ENCODE measurements at regions not wholly inside any gene's neighbourhood (a gene's known extent, or its start where the extent isn't known, plus 50 kb on each side); places are given as distances from the start of the nearest gene placed in this dataset.

DNA sequence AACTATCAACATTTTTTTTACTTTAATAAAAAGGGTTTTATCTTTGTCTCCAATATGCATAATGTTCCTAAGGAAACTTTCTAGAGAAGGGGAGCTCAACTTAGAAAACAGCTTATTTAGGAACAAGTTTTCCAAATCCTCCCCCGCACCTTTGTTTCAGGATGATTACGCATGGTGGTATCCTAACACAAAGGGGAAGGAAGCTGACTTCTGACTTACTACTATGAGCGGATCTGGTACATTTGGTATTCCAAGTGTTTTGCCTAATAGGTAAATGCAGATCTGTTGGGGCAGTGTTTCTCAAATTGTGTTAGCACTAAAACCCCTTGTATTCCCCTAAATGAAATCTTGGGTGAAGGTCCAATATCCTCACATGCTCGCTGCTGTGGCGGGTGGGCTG, 229.3 kb upstream of the KLF14 start:
- DNase-seq (ENCODE audit: low read depth) = no peak

DNA sequence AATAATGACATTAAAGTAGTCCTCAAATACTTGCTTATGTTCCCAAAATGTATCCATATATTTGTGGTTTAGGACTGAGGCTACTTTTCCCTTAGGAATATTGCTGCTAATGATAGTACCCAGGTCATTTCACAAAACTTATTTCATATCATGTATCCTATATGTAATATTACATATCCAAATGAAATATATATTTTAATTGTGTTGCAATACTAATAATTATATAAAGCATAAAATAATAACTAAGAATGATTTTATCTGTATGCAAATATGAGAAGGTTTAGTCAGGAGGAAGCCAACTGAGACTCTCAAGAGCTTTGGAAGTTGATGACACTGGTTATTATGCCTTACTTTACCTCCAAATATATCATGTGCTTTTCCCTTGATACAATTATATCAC, 231.5 kb upstream of the KLF14 start:
- DNase-seq (ENCODE audit: low read depth) = no peak

DNA sequence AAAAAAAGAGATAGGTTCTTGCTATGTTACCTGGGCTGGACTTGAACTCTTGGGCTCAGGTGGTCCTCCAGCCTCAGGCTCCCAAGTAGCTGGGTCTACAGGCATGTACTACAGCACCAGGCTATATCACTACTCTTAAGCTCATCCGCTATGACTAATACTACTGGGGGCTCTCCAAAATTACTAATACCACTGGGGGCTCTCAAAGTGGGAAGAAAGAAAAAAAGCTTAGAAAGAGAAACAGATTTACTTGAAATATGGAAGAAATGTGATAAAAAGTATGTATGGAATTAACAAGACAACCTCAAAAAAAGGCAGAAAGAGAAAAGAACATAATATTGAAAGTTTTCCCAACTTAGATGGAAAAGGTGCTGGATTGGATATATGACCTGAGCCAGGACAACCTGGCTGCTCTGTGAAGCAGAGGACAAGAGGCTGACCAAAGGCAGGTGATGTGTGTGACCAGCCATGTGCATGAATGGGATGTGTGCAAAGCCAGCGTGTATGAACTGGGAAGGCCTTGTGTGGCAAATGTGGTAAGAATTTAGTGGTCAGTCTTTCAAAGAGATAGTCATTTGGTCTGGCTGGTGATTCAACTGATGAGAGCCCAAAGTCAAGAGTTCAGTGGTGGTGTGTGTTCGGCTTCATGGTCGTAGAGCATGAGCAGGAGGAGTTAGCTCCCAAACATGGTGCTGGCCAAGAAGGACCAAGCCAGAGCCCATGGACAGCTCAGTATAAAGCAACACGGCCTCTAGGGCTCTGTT, 232.4 kb upstream of the KLF14 start:
- peak; percentile 88 for DNase-seq (ENCODE audit: low read depth)

DNA sequence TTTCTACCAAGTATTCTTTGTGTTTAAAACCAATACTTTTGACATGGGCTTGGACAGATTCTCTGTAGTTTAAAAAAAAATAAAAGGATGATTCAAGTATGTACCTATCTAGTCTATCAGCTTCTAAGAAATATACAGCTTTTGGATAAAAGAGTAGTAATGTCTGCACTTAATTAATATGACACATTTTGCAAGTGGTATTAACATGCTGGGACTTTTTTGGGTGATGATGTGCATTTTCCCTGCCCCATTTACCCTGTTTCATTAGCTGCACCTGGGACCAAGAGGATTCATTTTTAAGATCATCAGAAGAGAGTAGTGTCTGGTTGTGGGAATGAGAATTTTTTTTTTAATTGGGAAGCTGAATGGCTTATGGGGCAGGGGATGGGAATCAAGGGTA, 236.2 kb upstream of the KLF14 start:
- DNase-seq (ENCODE audit: low read depth) = no peak

DNA sequence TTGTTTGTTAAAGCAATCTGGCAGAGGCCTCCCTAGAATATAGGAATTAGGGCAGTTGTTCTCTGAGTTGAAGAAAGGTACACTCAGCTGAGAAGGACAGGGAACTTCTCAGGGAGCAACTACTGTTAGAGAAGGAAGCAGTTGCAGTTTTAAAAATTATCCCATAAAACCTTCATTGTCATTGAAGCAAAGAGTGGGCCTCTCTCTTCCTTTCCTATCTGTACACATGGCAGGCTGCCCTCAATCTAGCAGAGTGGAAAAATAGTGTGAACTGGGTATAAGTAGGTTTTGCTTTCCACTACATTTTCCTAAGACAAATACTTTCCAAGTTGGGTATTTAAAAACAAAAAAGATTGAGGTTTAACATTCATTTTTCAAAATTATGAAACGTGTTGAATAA, 236.7 kb upstream of the KLF14 start:
- DNase-seq (ENCODE audit: low read depth) = no peak

DNA sequence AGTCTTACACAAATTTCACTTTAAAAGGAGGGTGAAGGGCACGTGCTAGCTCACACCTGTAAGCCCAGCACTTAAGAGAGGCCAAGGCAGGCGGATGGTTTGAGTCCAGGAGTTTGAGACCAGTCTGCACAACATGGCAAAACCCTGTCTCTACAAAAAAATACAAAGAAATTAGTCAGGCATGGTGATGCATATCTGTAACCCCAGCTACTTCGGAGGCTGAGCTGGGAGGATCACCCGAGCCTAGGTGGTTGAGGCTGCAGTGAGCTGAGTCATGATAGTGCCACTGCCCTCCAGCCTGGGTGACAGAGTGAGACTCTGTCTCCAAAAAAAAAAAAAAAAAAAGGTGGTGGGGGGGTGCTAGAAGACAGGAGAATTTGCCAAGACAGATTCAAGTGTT, 237.3 kb upstream of the KLF14 start:
- DNase-seq (ENCODE audit: low read depth) = no peak

DNA sequence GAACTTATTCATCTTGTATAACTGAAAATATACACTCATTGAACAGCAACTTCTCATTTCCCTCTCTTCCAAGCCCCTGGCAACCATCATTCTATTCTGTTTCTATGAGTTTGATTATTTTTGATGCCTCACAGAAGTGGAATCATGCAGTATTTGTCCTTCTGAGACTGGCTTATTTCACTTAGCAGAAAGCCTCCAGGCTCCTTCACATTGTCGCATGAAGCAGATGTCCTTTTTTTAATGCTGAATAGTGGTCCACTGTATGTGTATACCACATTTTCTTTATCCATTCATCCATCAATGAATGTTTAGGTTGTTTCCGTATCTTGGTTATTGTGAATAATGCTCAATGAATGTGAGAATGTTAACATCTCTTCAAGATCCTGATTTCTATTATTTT, 238.2 kb upstream of the KLF14 start:
- no peak for DNase-seq (ENCODE audit: low read depth)

DNA sequence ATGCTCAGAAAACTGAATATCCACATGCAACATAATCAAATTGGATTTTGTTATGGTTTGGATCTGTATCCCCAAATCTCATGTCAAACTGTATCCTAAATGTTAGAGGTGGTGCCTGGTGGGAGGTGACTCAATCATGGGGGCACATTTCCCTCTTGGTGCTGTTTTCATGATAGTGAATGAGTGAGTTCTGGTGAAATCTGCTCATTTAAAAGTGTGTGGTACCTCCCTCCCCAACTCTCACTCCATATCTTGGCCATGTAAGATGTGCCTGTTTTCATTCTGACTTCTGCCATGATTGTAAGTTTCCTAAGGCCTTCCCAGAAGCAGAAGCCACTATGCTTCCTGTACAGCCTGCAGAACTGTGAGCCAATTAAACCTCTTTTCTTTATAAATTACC, 239.6 kb upstream of the KLF14 start:
- no peak for DNase-seq (ENCODE audit: low read depth)

DNA sequence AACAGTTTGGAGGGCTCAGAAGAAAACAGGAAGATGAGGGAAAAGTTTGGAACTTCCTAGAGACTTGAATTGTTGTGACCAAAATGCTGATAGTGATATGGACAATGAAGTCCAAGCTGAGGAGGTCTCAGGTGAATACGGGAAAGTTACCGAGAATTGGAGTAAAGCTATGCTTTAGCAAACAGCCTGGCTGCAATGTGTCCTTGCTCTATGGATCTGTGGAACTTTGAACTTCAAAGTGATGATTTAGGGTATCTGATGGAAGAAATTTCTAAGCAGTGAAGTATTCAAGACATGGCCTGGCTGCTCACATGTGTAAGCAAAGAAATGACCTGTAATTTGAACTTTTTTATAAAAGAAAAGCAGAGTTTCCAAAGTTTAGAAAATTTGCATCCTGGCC, 240.2 kb upstream of the KLF14 start:
- no peak for DNase-seq (ENCODE audit: low read depth)

DNA sequence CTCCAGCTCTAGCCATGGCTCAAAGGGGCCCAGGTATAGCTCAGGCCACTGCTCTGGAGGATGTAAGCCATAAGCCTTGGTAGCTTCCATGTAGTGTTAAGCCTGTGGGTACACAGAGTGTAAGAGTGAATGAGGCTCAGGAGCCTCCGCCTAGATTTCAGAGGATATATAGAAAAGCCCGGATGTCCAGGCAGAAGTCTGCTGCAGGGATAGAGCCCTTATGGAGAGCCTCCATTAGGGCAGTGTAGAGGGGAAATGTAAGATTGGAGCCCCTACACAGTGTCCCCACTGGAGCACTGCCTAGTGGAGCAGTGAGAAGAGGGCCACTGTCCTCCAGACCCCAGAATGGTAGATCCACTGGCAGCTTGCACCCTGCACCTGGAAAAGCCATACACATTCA, 240.8 kb upstream of the KLF14 start:
- DNase-seq (ENCODE audit: low read depth) = no peak

DNA sequence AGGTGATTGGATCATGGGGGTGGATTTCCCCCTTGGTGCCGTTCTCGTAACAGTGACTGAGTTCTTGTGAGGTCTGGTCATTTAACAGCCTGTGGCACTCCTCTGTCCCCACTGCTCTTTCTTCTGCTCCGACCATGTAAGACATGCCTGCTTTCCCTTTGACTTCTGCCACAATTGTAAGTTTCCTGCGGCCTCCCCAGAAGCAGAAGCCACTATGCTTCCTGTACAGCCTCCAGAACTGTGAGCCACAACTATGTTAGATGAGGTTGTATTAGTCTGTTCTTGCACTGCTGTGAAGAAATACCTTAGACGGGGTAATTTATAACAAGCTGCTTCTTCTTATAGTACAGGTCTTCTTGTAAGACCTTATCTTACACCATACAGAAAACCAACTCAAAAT, 241.7 kb upstream of the KLF14 start:
- DNase-seq (ENCODE audit: low read depth) = no peak

DNA sequence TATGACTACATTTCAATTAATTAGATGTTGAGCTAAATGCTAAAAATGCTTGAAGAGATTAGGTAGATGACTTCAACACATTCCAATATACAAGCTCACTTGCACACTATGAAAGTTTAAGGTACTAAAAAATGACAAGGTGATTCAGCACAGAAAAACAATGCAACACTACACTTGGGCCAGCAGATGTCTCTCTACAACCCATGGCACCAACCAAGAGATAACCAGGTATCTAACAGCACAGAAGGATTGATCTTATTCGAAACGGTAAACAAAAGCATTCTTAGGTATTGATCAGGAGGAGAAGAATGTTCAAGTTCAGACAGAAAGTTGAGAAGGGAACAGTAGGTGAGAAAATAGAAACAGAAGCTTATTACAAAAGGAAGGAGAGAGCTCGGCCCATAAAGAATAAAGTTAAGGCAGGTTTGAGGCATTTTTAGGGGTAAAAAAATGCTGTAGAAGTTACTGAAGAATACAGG, 248.2 kb upstream of the KLF14 start:
- peak; percentile 81 for DNase-seq (ENCODE audit: low read depth)

DNA sequence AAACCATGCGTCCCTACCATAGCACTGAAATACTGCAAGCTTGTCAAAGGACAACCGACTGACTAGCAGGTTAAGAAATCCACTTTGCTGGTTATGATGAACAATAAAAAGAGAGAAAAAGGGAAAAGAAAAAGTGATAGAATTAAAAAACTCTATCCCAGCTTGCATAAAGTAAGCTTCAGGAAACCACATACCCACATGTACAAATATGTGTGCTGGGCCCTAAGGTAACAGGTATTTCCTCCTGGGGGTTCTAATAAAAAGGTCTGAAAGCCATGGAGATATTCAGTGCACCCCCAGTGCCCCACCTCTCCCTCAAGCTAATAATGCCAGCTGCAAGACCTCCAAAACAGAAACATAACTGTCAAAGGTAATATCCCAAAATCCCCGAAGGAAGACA, 248.6 kb upstream of the KLF14 start:
- DNase-seq (ENCODE audit: low read depth) = no peak

DNA sequence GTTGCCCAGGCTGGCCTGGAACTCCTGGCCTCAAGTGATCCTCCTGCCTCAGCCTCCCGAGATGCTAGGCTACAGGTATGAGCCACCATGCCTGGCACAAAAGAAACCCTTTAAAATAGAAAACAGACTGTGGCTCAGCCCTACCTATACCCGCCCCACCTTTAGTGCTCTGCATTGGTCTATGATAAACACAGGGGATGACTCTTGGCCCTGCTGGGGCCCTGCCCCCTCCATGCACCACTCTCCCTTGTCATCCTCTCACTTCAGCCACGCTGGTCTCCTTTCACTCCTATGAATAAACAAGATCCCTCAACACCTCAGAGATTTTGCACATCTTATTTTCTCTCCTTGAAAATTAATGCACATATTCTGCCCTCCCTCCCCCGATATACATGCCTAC, 251.4 kb upstream of the KLF14 start:
- no peak for DNase-seq (ENCODE audit: low read depth)

DNA sequence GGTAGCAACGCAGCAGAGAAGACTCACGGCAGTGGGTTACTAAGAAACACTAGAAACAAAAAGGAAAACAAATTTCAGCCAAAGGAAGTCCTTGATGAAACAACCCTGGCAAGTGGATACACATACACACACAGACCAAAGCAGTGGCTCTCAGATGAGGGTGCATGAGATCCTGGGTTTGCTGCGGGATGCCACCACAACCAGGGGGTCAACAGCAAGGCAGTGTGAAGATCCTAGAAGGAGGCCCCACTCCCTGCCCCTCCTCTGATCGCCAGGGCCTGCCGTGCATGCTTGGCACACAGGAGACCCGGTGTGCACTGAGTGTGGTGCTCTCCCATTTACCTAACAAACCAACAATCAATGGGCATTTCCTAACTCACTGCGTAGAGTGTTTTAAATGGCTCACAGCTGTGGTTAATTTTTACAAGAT, 252.3 kb upstream of the KLF14 start:
- DNase-seq (ENCODE audit: low read depth) = peak; percentile 45

DNA sequence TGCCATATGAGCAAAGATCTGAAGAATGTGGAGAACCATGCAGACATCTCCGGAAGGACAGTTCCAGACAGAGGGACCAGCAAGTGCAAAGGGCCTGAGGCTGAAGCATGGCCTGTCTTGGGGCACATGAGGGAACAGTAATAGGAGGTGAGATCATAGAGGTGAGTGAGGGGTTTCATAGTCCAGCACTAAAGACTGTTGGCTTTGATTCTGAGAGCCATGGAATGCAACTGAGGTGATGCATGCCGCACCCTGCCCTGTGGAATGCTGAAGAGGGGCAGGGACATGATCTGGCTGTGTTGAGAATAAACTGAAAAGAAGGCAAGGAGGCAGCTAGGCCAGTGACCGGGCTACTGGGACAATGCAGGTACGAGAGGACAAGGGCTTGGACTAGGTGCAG, 253.1 kb upstream of the KLF14 start:
- DNase-seq (ENCODE audit: low read depth) = peak; percentile 55

DNA sequence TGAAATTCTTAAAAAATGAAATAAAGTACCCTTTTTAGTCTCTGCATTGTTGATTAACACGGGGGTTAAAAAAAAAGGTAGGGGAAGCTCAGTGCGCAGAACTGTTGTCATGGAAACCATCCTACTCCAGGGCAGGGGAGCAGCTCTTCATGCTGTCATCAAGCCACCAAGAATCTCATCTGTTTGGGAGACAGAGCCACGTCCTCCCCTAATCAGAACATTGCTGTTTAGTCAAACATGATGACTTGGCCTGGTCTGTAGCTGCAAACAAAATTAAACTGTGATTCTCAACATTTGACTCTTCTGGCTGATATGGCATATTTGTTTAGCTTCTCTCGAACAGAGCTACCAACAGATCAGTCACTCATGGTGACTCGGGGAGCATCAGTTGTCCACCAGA, 254.4 kb upstream of the KLF14 start:
- DNase-seq (ENCODE audit: low read depth) = peak; percentile 56

DNA sequence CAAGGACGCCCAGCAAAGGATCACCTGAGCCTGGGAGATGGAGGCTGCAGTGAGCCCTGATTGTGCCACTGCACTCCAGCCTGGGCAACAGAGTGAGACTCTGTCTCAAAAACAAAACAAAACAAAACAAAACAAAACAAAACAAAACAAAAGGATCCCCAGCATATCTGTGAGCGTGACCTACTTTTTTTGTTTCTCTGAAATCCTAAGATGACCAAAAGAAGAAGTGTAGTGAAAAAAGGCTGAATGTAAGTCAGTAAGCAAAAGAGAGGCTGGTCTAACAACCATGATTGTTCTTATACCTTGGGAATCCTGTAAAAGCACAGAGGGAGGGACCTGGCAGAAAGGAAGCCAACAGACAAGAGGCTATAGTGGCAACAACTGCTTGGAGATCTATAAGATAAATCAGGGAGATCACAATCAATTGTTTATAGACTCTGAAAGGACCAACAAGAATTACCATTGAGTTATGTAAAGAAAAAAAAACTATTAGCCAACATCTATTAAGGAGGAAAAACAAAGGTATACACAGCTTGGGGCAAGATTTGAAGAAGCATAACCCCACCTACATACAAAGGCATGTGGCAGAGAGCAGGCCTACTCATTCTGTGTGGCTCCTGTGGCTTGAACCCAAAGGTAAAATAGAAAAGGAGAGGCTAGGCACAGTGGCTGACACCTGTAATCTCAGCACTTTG, 255.2 kb upstream of the KLF14 start:
- DNase-seq (ENCODE audit: low read depth) = peak; percentile 27

DNA sequence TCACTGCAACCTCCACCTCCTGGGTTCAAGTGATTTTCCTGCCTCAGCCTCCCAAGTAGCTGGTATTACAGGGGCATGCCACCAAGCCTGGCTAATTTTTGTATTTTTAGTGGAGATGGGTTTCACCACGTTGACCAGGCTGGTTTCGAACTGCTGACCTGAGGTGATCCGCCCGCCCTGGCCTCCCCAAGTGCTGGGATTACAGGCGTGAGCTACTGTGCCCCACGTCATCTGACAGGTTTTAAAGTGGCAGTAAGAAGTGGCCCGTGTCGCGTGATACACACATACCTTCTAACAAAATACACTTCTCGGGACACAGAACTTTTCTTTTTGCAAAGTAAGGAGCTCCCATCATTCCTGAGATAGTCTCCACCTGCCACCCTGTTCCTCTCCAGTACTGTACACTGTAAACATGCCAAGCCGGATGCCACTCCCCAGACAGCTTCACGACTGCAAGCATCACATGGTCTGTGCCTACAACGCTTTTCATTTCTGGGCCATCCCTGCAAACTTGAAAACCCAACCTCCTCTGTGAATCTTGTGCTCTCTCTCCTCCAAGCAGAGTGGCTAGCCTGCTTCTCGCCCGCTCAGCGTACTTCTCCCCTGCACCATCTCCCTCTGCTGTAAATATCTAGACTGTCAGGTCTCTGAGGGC, 256.3 kb upstream of the KLF14 start:
- DNase-seq (ENCODE audit: low read depth) = no peak

DNA sequence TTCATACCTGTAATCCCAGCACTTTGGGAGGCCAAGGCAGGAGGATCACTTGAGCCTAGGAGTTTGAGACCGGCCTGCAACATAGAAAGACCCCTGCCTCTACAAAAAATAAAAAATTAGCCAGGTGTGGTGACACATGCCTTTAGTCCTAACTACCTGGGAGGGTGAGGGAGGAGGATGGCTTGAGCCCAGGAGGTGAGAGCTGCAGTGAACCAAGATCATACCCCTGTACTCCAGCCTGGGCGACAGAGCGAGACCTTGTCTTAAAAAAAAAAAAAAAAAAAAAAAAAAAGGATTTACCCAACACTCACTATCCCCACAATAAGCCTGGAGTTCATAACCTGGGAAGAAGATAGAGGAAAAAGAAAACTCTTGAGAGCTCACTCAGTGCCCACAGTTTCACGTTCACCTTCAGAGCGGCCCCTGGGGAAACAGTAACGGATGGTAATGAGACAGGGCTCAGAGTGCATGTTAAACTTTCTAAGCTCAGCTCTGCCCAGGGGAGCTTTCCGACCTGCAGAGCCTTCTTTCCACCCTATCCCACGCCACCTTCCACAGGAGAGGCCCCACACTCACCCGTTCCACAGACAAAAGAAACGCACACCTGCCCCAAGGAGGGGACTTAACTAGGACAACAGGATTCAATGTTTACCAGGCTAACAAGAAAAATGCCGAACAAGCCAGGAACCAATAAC, 259.8 kb upstream of the KLF14 start:
- no peak for DNase-seq (ENCODE audit: low read depth)

DNA sequence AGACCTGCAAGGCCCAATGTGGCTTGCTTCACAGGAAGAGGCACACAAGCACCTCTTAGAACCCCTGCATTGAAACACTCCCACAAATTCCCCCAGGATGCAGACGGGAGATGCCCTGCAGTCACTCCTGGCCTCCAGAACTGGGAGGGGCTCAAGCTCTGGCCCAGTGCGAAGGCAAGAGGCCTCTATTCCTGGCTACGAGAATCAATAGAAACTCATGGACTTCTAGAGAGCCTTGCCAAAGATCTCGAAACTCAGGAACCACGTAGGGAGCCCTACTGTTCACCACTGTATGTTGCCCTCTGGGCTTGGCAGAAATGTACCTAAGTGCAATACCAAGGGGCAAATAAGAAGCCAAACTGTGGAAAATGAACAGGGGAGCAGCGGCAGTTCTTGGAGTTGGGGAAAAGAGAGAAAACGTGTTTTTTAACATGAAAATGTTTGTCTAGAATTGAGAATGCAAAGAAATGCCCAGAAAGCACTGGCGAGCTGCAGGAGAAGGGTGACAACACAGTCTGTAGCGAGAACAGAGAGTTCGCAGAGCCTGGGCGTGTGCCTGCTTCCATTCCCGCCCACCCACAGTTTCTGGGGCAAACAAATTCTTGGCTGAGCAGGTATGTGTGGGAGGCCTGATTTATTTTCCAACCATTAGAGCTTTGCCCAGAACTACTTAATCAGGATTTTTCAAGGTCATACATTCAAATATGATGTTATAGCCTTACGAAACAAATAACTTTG, 260.5 kb upstream of the KLF14 start:
- DNase-seq (ENCODE audit: low read depth) = peak; percentile 75
